AG09319 (cell line): ENCODE measurements at regions not wholly inside any gene's neighbourhood (a gene's known extent, or its start where the extent isn't known, plus 50 kb on each side); places are given as distances from the start of the nearest gene placed in this dataset.
"Not testable (repeated sequence)": the region's sequence is repeated elsewhere in the genome, so short reads cannot be mapped to it uniquely, and the experiment has no call there.

Experiments
- DNase-seq: peaks from one replicate; pipeline ENCODE4 v3.0.0-alpha.2; 2010; ENCODE audit warnings: low read depth; ENCODE audit errors: extremely low read depth
- TF ChIP-seq, protein P1 (sequence below): IDR thresholded peaks from 2 replicates; pipeline ENCODE4 v1.5.1; 2011; ENCODE audit warnings: low read depth, mild to moderate bottlenecking, inconsistent platforms, low read length, moderate library complexity

DNA sequence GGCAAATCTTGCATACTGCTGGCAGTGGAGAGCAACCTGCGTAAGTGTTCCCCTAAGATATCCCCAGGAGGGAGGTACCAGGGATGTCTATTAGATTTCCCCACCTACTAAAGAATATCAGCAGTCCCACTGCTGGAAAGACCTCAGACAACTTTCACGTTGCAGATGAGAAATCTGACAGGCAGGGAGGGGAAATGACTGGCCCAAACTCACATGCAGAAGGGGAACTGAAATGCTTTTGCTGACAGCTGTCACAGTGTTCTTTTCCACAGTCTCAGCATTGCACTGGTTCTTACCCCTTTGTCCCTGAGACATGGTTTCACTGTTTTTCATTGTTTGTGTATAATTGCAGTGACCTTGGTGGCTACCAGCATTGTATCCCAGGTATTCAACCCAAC is 84.8 kb upstream of the ATP1A1 start:
- TF ChIP-seq, protein P1, sequence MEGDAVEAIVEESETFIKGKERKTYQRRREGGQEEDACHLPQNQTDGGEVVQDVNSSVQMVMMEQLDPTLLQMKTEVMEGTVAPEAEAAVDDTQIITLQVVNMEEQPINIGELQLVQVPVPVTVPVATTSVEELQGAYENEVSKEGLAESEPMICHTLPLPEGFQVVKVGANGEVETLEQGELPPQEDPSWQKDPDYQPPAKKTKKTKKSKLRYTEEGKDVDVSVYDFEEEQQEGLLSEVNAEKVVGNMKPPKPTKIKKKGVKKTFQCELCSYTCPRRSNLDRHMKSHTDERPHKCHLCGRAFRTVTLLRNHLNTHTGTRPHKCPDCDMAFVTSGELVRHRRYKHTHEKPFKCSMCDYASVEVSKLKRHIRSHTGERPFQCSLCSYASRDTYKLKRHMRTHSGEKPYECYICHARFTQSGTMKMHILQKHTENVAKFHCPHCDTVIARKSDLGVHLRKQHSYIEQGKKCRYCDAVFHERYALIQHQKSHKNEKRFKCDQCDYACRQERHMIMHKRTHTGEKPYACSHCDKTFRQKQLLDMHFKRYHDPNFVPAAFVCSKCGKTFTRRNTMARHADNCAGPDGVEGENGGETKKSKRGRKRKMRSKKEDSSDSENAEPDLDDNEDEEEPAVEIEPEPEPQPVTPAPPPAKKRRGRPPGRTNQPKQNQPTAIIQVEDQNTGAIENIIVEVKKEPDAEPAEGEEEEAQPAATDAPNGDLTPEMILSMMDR = no peak
- DNase-seq = no peak

DNA sequence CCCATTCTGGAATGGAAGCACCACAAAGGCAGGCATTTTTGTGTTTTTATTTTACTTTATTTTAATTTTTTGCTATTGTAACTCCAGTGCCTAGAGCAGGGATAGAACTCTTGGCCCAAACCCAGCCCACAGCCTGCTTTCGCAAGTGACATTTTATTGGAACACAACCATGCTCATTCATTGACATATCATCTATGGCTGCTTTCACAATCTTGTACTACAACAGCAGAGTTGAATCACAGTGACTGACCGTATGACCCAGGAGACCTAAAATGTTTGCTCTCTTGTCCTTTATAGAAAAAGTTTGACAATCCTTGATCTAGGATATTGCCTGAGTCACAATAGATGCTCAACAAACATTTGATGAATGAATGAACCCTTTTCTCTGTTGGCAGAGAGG is 83.9 kb upstream of the ATP1A1 start:
- TF ChIP-seq, protein P1 = no peak
- no peak for DNase-seq

DNA sequence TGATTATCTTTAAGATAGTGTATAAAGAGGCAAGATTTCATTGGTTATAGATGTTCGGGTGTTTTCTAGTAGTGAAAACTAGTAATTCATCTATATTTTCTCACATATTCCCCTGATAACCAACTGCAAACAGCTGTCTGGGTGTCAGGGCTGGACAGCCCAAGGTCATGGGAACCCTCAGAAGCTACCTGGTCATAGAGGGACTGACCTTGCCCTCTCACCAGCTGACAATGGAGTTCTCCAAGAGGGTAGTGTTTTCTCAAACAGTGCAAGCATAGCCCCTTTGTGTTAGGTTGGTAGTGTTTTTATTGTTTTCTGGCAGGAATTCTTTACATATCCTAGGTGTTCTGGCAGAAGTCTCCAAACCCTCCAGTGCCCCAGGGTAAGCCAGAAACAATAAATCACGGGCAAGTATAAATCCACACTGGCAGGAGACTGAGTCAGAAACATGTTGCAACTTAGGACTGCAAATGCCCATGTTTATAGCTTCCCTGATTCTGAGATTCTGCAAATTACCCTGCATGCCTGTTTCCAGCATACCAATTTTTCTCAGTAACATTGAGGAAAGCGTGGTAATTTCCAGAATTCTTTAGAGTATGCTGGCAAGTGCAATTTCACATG is 82.8 kb upstream of the ATP1A1 start:
- TF ChIP-seq, protein P1 = no peak
- DNase-seq = no peak

DNA sequence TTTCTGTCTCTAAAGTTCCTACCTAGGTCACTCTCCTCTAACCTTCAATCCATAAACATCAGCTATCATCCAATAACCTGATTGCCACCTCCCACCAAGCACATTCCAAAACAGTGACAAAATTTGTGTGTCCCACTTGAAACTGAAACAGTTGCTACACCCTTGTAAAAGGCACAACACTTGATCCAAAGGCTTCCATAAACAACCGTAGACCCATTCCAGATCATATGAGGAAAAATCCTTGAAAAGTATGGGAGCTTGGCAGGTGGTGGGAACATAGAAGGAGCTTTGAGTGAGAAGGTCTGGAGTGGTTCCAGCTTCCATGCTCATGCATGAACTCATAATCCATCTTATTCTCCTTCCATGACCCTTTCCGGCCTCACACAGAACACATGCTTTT is 82.0 kb upstream of the ATP1A1 start:
- DNase-seq = no peak
- TF ChIP-seq, protein P1 = no peak

DNA sequence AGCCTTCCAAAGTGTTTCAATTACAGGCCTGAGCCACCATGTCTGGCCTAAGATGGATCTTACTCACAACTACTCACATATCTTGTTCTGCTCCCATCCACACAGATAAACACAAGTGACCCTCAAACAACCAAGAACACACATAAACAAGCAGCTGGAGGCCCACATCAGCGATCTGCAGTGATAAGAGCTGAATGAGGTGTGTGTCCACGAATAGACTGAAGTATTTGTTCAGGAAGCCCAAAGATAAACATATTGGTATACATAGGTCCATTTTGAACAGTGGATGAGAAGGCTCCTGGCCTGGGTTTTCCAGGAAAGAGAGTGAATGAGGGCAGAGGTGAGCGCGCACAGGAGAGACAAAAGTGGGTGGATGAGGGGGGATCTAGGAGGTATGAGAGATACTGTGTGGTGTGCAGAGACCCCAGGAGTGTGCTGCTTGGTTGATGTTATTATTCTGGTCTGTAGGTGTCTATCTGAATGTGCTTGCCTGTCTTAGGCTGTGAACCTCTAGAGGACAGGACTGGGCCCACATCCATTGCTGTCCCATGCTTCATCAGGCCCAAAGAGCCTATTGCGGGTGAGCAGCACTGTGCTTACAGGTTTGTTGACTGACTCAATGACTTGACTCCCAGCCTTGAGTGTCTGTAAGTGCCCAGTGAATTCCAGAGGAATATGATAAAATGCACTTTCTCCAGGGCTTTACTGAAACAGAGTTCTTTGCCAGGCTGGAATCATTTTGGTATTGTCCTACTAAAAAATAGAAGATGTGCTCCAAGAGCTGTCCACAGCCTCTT is 79.9 kb upstream of the ATP1A1 start:
- no peak for DNase-seq
- TF ChIP-seq, protein P1 = no peak

DNA sequence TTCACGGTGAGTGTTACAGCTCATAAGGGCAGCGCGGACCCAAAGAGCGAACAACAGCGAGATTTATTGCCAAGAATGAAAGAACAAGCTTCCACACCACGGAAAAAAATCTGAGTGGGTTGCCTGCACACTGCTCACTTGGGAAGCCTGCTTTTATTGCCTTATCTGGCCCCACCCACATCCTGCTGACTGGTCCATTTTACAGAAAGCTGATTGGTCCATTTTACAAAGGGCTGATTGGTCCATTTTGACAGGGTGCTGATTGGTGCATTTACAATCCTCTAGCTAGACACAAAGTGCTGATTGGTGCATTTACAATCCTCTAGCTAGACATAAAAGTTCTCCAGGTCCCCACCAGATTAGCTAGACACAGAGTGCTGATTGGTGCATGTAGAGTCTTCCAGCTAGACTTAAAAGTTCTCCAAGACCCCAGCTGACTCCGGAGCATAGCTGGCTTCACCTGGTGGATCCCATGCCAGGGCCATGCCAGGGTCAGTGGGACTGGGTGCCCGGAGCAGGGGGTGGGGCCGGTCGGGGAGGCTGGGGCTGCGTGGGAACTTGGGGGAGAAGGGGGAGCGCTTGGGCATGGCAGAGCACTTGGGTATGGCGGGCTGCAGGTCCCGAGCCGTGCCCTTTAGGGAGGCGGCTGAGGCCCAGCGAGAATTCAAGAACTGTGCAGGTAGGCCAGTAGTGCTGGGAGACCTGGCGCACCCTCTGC is 75.4 kb upstream of the ATP1A1 start:
- no peak for DNase-seq
- TF ChIP-seq, protein P1 = no peak

DNA sequence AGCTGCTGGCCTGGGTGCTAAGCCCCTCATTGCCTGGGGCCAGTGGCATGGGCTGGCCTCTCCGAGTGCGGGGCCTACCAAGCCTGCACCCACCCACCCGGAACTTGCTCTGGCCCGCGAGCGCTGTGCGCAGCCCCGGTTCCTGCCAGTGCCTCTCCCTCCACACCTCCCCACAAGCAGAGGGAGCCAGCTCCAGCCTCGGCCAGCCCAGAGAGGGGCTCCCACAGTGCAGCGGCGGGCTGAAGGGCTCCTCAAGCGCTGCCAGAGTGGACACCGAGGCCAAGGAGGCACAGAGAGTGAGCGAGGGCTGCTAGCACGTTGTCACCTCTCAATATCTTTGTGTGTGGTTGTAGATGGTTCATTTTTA is 74.8 kb upstream of the ATP1A1 start:
- not testable (repeated sequence) for DNase-seq
